ENCODE measurements at regions not wholly inside any gene's neighbourhood (a gene's known extent, or its start where the extent isn't known, plus 50 kb on each side); places are given as distances from the start of the nearest gene placed in this dataset.

DNA sequence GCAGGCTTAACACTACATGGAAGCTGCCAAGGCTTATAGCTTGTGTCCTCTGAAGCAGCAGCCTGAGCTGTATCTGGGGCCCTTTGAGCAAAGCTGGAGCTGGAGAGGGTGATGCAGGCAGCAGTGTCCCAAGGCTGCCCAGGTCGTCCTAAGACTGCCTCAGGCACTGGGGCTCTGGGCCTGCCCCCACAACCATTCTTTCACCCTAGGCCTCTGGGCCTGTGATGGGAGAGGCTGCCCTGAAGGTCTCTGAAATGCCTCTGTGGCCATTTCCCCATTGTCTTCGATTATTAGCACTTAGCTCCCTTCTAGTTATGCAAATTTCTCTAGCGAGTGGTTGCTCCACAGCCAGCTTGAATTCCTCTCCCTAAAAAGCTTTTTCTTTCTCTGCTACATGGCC lies 142.0 kb downstream of the LRIG2 start:
- Histone ChIP-seq H3K27me3 (ENCODE audit: control insufficient read depth, insufficient read depth, low read length) (no peaks in the 10 kb centered on the region), H3K36me3 (ENCODE audit: control insufficient read depth, insufficient read depth, low read length) (no peaks in the 10 kb centered on the region), H3K4me3 (ENCODE audit: low read depth, low read length) (no peak overlapping the region)
- no peak for DNase-seq (ENCODE audit: low read depth)
- TF ChIP-seq, protein P1, sequence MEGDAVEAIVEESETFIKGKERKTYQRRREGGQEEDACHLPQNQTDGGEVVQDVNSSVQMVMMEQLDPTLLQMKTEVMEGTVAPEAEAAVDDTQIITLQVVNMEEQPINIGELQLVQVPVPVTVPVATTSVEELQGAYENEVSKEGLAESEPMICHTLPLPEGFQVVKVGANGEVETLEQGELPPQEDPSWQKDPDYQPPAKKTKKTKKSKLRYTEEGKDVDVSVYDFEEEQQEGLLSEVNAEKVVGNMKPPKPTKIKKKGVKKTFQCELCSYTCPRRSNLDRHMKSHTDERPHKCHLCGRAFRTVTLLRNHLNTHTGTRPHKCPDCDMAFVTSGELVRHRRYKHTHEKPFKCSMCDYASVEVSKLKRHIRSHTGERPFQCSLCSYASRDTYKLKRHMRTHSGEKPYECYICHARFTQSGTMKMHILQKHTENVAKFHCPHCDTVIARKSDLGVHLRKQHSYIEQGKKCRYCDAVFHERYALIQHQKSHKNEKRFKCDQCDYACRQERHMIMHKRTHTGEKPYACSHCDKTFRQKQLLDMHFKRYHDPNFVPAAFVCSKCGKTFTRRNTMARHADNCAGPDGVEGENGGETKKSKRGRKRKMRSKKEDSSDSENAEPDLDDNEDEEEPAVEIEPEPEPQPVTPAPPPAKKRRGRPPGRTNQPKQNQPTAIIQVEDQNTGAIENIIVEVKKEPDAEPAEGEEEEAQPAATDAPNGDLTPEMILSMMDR (IDR thresholded peaks at IDR 0.05; ENCODE audit: insufficient read depth, low read length, poor library complexity, severe bottlenecking): no peak

DNA sequence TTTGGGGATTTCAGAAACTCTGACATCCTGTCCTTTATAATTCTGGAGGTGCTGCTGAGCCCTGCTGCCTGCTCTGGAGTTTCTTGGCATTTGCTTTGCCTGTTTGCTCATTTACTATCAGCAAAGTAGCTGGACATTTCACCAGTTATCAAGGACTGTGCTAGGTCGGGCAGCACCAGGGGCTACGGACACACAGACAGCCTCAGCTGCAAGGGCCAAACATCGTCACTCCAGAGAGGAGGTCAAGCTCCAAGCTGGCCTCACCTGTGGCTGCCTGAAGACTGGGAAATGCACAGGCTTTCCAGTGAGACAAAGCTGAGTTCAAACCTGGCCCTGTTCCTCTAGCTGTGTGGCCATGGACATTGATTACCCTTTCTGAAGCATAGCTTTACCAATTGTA lies 143.7 kb downstream of the LRIG2 start:
- Histone ChIP-seq H3K4me3 (ENCODE audit: low read depth, low read length) (no peak overlapping the region), H3K36me3 (ENCODE audit: control insufficient read depth, insufficient read depth, low read length) (no peaks in the 10 kb centered on the region), H3K27me3 (ENCODE audit: control insufficient read depth, insufficient read depth, low read length) (no peaks in the 10 kb centered on the region)
- no peak for DNase-seq (ENCODE audit: low read depth)
- TF ChIP-seq, protein P1 (IDR thresholded peaks at IDR 0.05; ENCODE audit: insufficient read depth, low read length, poor library complexity, severe bottlenecking): no peak

DNA sequence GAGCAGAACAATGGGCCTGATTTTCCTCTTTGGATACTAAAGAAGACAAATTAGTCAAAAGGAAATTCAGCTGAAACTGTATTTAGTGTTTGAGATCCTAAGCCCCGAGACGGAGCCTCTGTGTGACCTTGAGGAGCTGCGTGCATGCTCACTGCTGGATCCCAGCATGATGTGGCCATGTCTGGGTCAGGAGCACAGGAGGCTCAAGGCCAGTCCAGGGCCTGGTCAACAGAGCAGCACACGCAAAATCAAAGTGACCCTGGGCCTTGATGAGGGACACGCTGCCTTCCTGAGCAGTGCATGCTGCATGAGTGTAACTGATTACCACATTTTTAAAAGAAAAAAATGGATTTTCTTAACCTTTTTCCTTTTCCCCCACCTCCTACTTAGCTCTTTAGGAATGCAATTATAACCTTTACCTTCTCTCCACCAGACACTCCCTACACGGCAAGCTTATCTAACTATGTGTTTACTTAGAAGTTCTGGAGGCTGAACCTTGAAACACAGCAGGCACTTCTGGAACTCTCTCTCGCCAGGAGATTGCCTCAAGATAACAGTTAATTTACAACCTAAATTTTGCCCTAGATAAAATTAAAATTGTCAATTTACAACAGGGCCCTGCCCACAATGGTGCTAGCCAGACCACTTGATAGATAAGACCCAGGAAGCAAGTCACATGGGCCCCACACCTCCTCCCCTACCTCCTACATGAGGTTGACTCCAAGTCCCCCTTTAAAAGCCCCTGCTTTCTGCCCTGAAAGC lies 144.6 kb downstream of the LRIG2 start:
- H3K27me3 ChIP-seq (ENCODE audit: control insufficient read depth, insufficient read depth, low read length): no peaks in the 10 kb centered on the region
- no peaks in the 10 kb centered on the region for H3K36me3 ChIP-seq (ENCODE audit: control insufficient read depth, insufficient read depth, low read length)
- TF ChIP-seq, protein P1 (IDR thresholded peaks at IDR 0.05; ENCODE audit: insufficient read depth, low read length, poor library complexity, severe bottlenecking): no peak
- DNase-seq (ENCODE audit: low read depth): no peak
- no peak overlapping the region for H3K4me3 ChIP-seq (ENCODE audit: low read depth, low read length)

DNA sequence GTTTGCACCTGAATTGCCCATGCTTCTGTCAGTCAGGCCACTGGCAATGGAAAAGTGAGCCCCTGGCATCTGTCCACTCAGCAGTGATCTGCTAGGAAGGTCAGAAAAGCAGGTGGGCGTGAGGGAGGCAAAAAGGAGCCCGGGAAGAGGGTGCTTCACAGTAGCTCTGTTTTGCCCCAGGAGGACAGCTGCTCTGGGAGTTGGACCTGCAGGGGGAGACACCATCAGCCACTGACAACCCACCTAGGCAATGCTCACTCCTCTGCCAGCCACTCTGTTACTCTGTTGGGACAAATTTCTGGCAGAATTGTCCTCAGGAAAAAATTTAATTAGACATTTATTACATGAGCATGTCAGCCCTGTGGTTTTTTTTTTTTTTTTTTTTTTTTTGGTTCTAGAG lies 146.4 kb downstream of the LRIG2 start:
- no peak for DNase-seq (ENCODE audit: low read depth)
- TF ChIP-seq, protein P1 (IDR thresholded peaks at IDR 0.05; ENCODE audit: insufficient read depth, low read length, poor library complexity, severe bottlenecking): peak; percentile 22
- Histone ChIP-seq H3K27me3 (ENCODE audit: control insufficient read depth, insufficient read depth, low read length) (no peaks in the 10 kb centered on the region), H3K36me3 (ENCODE audit: control insufficient read depth, insufficient read depth, low read length) (no peaks in the 10 kb centered on the region), H3K4me3 (ENCODE audit: low read depth, low read length) (no peak overlapping the region)

DNA sequence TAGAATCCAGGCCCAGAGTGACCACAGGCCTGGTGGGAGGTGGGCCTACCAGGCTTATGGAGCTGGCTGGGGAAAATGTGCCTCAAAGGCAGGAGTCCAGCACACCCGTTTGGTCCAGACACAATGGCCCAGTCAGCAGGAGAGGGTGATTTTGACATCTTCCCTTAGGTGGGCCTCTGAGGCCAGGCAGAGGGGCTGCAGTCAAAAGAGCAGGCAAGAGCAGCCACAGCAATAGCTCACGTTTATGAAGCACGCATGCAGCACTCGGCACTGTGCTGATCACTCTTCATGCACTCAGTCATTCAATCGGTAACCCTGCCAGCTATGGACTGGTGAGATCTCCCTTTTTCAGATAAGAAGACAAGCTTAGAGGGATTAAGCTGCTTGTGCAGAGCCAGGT lies 146.8 kb downstream of the LRIG2 start:
- no peaks in the 10 kb centered on the region for H3K36me3 ChIP-seq (ENCODE audit: control insufficient read depth, insufficient read depth, low read length)
- no peak overlapping the region for H3K4me3 ChIP-seq (ENCODE audit: low read depth, low read length)
- DNase-seq (ENCODE audit: low read depth): no peak
- TF ChIP-seq, protein P1 (IDR thresholded peaks at IDR 0.05; ENCODE audit: insufficient read depth, low read length, poor library complexity, severe bottlenecking): no peak
- no peaks in the 10 kb centered on the region for H3K27me3 ChIP-seq (ENCODE audit: control insufficient read depth, insufficient read depth, low read length)

DNA sequence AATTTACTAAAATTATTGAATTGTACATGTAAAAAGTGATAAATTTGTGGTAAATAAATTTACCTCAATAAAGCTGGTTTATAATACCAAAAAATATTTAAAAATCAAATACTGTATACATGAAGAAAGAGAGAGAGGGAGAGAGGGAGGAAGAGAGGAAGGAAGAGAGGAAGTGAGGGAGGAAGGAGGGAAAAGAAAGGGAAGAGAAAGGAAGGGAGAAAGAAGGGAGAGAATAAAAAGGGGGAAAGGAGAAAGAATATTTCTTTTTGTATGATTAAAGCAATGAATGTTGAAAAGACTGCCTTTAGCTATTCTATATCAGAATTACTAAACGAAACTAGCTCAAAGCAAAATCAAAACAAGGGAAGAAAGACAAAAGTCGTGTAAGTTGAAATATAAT lies 150.0 kb downstream of the LRIG2 start:
- H3K27me3 ChIP-seq (ENCODE audit: control insufficient read depth, insufficient read depth, low read length): no peaks in the 10 kb centered on the region
- no peak for DNase-seq (ENCODE audit: low read depth)
- TF ChIP-seq, protein P1 (IDR thresholded peaks at IDR 0.05; ENCODE audit: insufficient read depth, low read length, poor library complexity, severe bottlenecking): no peak
- H3K4me3 ChIP-seq (ENCODE audit: low read depth, low read length): no peak overlapping the region
- no peaks in the 10 kb centered on the region for H3K36me3 ChIP-seq (ENCODE audit: control insufficient read depth, insufficient read depth, low read length)
